Endothelial cell of hepatic sinusoid (primary cell): ENCODE measurements at regions not wholly inside any gene's neighbourhood (a gene's known extent, or its start where the extent isn't known, plus 50 kb on each side); places are given as distances from the start of the nearest gene placed in this dataset.
"Not testable (repeated sequence)": the region's sequence is repeated elsewhere in the genome, so short reads cannot be mapped to it uniquely, and the experiment has no call there.

Experiments used
- in situ Hi-C: cut with HindIII; loops from 2 replicates; pipeline ENCODE4 v1.10.0; 2017; ENCODE audit warnings: low sequenced_read_pairs

- in situ Hi-C loops = no loop called here
Measured at GRCh38 chr22:22818202-22818538, 69.4 kb upstream of the IGLL5 start.

GRCh38 chr22:22818861-22819855 is 68.5 kb upstream of the IGLL5 start:
- in situ Hi-C loops = no loop called here

- in situ Hi-C loops = no loop called here
Measured at GRCh38 chr22:22820076-22820475, 67.5 kb upstream of the IGLL5 start.

- in situ Hi-C loops = no loop called here
Measured at GRCh38 chr22:22820626-22821025, 67.0 kb upstream of the IGLL5 start.

- in situ Hi-C loops = no loop called here
Measured at GRCh38 chr22:22821340-22821739, 66.3 kb upstream of the IGLL5 start.

- in situ Hi-C loops = no loop called here
Measured at GRCh38 chr22:22822106-22822505, 65.5 kb upstream of the IGLL5 start.

- in situ Hi-C loops = not testable (repeated sequence)
Measured at GRCh38 chr22:22822553-22822952, 65.1 kb upstream of the IGLL5 start.

GRCh38 chr22:22823131-22823810 is 64.3 kb upstream of the IGLL5 start:
- in situ Hi-C loops = no loop called here

- in situ Hi-C loops = no loop called here
Measured at GRCh38 chr22:22824340-22825212, 63.0 kb upstream of the IGLL5 start.

GRCh38 chr22:22825213-22825593 is 62.4 kb upstream of the IGLL5 start:
- in situ Hi-C loops = no loop called here

GRCh38 chr22:22827187-22827939 is 60.3 kb upstream of the IGLL5 start:
- in situ Hi-C loops = no loop called here

GRCh38 chr22:22830193-22830592 is 57.4 kb upstream of the IGLL5 start:
- in situ Hi-C loops = no loop called here

- in situ Hi-C loops = no loop called here
Measured at GRCh38 chr22:22830957-22831688, 56.5 kb upstream of the IGLL5 start.

- in situ Hi-C loops = no loop called here
Measured at GRCh38 chr22:22833059-22833458, 54.6 kb upstream of the IGLL5 start.

GRCh38 chr22:22833488-22833887 is 54.1 kb upstream of the IGLL5 start:
- in situ Hi-C loops = no loop called here

- in situ Hi-C loops = no loop called here
Measured at GRCh38 chr22:22834204-22834603, 53.4 kb upstream of the IGLL5 start.

GRCh38 chr22:22834783-22835182 is 52.8 kb upstream of the IGLL5 start:
- in situ Hi-C loops = no loop called here

GRCh38 chr22:22835242-22835641 is 52.4 kb upstream of the IGLL5 start:
- in situ Hi-C loops = no loop called here

GRCh38 chr22:22835771-22836291 is 51.8 kb upstream of the IGLL5 start:
- in situ Hi-C loops = no loop called here

- in situ Hi-C loops = no loop called here
Measured at GRCh38 chr22:22836635-22837034, 51.0 kb upstream of the IGLL5 start.
